Non-pigmented ciliary epithelial cell (primary cell): ENCODE measurements at regions not wholly inside any gene's neighbourhood (a gene's known extent, or its start where the extent isn't known, plus 50 kb on each side); places are given as distances from the start of the nearest gene placed in this dataset.

Experiments
- DNase-seq: peaks from one replicate; pipeline ENCODE4 v3.0.0-alpha.2; 2010; ENCODE audit warnings: low read depth

- no peak for DNase-seq
These were observed 116.8 kb upstream of the PFKP start for GRCh38 chr10:2950546-2950945.

GRCh38 chr10:2949948-2950354 lies 117.4 kb upstream of the PFKP start:
- DNase-seq: no peak

GRCh38 chr10:2949221-2949947 lies 118.0 kb upstream of the PFKP start:
- no peak for DNase-seq

DNA sequence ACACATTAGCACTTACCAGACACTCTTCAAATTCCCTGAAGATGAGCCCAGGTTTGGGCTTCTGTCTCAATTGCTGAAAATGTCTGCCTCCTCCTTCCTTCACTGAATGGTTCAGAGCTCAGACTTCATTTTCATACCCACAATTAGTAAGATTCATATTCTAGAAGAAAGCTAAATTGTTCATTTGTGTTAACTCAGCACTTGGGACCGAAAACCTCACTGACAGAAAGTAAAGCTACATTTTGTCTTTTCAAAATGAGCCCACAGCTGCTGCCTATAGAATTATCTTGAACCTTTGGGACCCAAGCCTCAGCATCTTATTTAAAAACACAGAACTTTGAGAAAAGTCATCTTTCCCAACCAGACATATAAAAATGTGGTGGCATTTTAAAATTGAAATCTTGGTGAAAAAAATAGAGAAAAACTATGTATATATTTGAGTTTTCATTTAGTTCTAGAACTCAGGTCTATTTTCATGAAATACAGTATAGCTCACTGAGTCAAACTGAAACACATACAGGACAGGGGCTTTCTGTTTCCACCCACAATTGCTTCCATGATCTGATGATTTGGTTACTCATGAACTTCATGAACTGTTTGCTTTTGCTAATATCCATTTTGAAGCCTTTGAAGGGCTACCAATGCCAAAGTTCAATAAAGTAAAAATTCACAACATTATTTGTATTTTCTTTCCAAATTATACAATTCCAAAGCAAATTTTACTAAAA lies 119.1 kb upstream of the PFKP start:
- DNase-seq: no peak

- DNase-seq: no peak
These were observed 122.6 kb upstream of the PFKP start for GRCh38 chr10:2944788-2945187.

- no peak for DNase-seq
These were observed 123.3 kb upstream of the PFKP start for GRCh38 chr10:2943932-2944614.

GRCh38 chr10:2942938-2943337 lies 124.4 kb upstream of the PFKP start:
- no peak for DNase-seq

- DNase-seq: no peak
These were observed 128.5 kb upstream of the PFKP start for GRCh38 chr10:2938869-2939268.

DNA sequence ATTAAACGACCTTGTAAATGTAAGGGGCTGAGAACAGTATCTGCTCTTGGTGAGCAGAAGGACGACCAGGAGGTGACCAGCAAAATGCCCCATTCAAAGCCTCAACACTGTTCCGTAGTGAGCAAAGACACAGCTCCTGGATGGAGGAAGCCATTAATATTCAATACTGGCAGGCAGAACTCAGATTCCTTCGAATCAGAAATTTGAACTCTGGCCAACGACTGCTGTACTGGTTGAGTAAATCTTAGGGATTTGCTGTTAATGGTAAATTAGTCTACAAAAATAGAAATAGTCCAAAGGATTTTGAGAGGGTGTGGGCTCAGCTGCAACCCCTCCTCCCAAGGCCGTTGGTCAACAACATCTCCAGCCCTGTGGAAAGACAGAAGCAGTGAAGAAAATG lies 130.5 kb upstream of the PFKP start:
- no peak for DNase-seq

- no peak for DNase-seq
These were observed 131.5 kb upstream of the PFKP start for GRCh38 chr10:2935647-2936386.

DNA sequence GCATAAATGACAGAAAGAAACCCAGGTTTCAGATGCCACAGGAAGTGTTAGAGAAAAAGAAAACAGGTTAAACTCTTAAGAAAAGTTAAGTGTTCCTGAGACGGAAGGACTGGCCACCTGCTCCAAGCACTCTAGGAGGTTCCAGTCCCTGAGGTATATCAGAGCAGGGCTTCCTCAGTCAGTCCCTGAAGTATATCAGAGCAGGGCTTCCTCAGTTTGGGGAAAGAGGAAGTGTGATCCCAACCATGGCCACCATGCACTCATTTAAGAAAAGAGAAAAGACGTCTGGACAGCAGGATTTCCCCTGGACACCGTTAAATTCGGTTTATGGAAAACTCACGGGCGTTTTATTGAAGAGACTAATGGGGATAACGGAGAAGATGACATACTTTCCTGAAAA lies 133.4 kb upstream of the PFKP start:
- no peak for DNase-seq

- DNase-seq: no peak
These were observed 133.8 kb upstream of the PFKP start for GRCh38 chr10:2933519-2933918.

DNA sequence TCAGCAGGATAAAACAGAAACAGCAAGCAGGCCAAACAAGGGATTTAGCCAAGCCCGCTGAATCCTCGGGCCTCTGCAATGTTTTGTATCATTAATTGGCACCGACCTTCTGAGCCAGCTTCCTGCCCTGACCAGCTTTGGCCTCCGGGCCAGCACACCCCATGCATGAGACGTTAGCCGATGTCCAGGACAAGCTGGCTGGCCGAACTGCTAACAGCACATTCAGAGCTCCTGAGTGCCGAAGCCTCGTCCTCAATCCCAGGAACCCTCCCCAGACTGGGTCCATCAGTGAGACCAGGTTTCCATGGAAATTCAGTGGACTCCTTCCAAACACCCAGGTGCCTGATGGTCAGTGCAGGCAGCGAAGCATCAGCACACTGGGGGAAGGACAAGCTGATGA lies 134.3 kb upstream of the PFKP start:
- DNase-seq: no peak

GRCh38 chr10:2929480-2930258 lies 137.7 kb upstream of the PFKP start:
- DNase-seq: no peak

GRCh38 chr10:2927958-2928840 lies 139.1 kb upstream of the PFKP start:
- DNase-seq: no peak

GRCh38 chr10:2926918-2927660 lies 140.3 kb upstream of the PFKP start:
- DNase-seq: no peak

DNA sequence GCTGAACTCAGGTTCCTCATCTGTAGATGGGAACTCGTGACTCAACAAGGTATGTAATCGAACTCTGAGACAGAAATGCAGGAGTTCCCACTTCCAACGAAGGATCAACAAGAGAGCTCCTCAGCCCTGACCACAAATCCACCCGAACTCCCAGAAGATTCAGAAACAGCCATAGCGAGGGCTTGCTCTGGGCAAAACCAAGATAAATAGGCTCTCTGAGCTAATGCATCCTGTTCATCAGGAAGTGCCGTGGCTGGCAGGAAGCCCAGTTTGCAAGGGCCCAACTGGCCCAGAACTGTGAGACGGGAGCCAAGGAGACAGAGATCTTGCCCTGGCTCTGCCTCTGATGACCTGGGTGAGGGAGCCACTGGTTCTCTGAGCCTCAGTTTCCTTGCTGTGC lies 141.7 kb upstream of the PFKP start:
- DNase-seq: no peak

DNA sequence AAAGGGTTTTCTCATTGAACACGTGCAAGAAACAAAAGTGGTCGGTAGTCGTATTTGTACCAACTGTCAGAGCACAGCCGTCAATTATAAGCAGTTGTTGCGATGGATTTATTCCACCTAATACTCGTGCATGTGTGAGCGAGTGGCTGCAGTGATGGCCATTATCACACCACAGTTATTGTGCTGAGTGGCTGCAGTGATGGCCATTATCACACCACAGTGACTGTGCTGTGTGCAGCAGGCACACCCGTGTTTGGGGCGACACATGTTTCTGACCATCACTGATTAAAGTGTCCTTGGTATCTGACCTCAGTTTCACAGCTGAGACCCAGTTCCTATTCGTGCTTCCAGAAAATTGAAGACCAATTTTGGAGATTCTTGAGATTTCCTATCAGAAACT lies 142.9 kb upstream of the PFKP start:
- no peak for DNase-seq

DNA sequence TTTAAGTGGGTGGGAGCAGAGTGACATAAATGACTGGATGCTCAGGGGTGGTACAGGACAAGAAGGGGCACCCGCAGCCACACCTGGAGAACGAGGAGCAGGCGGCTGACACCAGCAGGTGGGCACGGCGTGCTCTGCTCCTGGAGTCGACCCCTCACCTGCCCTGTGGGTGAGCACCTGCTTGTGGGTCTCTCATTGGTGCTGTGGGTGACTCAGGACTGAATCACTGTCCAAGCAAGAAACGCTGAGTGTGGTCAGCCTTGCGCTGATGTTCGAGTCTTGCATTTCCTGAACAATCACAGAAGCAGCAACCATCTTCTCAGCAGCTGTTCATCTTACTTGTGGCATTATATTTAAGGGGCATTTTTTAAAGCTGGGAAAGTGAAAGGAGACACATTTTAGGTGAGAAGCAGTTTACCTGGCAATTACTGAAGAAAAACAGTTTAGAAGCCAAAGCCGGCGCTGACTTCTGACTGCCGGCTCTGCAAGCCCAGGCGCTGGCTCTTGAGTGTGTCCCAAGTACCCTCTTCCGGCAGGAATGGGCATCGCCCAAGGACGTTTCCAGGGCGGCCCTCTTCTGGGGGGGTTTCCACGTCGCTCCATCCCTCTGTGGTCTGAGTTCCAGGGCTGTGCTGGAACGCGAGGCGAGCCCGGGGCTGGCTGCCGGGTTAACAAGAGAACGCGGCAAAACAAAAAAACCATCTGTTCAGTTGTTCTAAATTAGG lies 145.2 kb upstream of the PFKP start:
- DNase-seq: no peak
